HG02870 (cell line): ENCODE measurements at regions not wholly inside any gene's neighbourhood (a gene's known extent, or its start where the extent isn't known, plus 50 kb on each side); places are given as distances from the start of the nearest gene placed in this dataset.
"Not testable (repeated sequence)": the region's sequence is repeated elsewhere in the genome, so short reads cannot be mapped to it uniquely, and the experiment has no call there.

ENCODE experiments used
- ATAC-seq: cut with Tn5 transposase; IDR thresholded peaks from one replicate; pipeline ENCODE4 v1.9.1; 2021; ENCODE audit warnings: mild to moderate bottlenecking, moderate library complexity; ENCODE audit not compliant: unreplicated experiment

GRCh38 chr12:96085475-96085874, 50.1 kb upstream of the LTA4H start:
- ATAC-seq: no peak

- ATAC-seq: not testable (repeated sequence)
These were observed 50.8 kb upstream of the LTA4H start for GRCh38 chr12:96086190-96086589.

DNA sequence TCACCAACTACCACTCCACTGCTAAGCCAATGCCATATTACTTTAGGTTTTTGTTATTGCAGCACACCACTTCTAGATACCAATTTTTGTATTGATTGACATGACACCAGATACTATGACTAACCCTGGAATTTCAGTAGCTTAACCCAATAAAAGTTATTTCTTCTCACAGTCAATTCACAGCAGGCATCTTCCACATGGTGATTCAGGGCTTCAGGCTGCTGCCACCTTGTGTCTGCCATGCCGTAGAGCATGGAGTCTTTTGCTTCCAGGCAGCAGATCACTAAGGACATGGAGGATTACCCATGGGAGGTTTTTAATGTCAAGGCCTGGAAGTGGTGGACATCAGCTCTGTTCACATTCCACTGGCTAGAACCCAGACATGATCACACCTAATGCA, 56.4 kb upstream of the LTA4H start:
- ATAC-seq: no peak

GRCh38 chr12:96093543-96094196, 58.3 kb upstream of the LTA4H start:
- ATAC-seq: no peak

GRCh38 chr12:96094201-96094600, 58.8 kb upstream of the LTA4H start:
- no peak for ATAC-seq

DNA sequence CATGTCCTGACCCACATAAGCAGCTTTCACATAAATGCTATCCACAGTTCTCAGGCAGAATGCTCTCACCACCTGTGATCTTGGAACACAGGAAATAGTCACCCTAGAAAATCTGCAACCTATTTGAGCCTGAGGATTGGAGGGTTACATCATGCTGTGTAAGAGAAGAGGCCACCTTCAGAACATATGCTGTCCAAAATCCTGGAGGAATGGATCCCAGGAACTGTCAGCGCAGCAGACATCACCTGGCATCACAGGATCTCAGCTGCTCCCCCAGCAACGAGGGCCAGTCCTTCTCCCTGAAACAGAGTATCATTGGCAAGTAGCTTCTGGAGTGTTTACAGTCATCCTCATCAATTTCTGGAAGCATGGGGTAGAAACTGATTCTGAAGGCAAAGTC, 63.2 kb upstream of the LTA4H start:
- no peak for ATAC-seq

- no peak for ATAC-seq
These were observed 64.0 kb upstream of the LTA4H start for GRCh38 chr12:96099421-96099820.

DNA sequence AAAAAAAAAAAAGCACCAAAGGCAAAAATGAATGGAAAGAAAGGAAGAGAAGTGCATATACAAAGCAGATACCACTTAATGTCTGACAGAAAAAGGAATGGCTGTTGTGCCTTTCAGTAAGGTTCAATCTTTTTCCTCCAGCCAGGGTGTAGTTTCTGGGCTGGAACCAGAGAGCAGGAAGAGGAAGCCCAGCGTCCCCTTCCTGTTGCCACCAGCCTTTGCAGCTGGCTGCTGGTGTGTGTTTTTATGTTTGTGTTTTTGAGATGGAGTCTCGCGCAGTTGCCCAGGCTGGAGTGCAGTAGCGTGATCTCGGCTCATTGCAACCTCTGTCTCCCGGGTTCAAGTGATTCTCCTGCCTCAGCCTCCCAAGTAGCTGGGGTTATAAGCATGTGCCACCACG, 64.6 kb upstream of the LTA4H start:
- no peak for ATAC-seq

DNA sequence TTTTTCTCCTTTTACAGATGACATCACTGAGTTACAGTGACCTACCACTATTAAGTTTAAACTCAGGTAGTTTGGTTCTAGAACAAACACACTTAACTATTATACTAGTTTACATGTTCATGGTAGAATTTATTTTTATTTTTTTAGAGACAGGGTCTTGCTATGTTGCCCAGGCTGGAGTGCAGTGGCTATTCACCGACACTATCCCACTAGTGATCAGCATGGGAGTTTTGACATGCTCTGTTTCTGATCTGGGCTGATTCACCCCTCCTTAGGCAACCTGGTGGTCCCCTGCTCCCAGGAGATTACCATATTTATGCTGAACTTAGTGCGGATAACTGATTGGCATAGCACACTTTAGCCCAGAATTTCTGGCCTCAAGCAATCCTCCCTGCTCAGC, 66.4 kb upstream of the LTA4H start:
- ATAC-seq: no peak

- ATAC-seq: no peak
These were observed 67.8 kb upstream of the LTA4H start for GRCh38 chr12:96103067-96103644.

- no peak for ATAC-seq
These were observed 69.2 kb upstream of the LTA4H start for GRCh38 chr12:96104566-96104965.

GRCh38 chr12:96106137-96106536, 70.8 kb upstream of the LTA4H start:
- no peak for ATAC-seq

- ATAC-seq: no peak
These were observed 71.8 kb upstream of the LTA4H start for GRCh38 chr12:96107236-96107635.

DNA sequence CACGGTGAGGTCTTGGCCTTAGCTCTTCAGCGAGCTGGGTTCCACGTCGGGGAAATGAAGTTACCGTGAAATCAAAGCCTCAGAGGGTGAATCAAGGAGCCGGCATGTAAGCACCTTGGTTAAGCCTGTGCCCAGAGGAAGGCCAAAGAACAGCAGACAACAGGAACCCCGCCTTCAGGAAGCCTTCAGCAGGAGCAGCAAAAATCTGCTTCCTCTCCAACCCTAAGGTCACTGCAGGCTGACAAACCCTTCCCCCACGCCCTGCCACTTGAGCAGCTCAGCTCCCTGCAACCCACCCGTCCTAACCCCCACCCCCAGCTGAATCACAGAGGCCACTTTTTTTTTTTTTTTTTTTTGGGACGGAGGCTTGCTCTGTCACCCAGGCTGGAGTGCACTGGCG, 72.9 kb upstream of the LTA4H start:
- ATAC-seq: no peak

GRCh38 chr12:96108941-96109340, 73.6 kb upstream of the LTA4H start:
- not testable (repeated sequence) for ATAC-seq

DNA sequence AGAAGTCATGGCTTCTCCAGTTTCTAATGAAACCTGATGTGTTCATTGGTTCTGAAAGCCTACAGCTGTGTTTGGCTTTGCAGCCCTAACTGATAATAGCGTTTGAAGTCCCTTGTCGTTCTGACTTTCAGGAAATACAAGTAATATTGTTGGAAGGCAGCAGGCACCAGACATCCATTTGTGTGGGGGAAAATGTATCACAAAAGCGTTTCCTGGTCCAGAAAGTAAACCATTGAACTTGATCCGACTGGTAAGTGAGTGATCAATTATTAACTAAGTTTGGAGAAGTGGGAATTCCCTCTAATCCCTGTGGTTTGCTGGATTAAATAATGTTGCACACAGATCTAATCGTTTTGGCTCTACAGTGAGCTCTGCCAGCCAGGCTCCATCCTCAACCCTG, 77.3 kb upstream of the LTA4H start:
- ATAC-seq: no peak

DNA sequence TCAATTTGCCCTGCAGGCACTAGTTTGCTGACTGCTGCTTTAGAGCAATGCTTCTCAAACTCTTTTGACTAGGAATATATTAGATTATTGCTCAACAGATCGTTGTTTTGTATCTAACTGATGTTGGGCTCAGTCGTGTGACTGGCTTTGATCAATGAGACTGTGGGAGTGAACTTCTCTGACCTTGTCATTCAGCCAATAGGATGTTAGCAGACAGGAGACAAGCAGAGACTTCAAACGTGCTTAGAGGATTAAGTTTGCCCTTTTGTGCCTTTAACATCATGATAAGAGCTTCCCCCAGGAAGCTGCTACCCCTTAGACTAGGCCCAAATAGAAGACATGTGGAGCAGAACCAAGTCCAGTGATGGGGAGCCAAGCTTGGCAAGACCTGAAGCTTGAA, 76.7 kb upstream of the ELK3 start:
- no peak for ATAC-seq

DNA sequence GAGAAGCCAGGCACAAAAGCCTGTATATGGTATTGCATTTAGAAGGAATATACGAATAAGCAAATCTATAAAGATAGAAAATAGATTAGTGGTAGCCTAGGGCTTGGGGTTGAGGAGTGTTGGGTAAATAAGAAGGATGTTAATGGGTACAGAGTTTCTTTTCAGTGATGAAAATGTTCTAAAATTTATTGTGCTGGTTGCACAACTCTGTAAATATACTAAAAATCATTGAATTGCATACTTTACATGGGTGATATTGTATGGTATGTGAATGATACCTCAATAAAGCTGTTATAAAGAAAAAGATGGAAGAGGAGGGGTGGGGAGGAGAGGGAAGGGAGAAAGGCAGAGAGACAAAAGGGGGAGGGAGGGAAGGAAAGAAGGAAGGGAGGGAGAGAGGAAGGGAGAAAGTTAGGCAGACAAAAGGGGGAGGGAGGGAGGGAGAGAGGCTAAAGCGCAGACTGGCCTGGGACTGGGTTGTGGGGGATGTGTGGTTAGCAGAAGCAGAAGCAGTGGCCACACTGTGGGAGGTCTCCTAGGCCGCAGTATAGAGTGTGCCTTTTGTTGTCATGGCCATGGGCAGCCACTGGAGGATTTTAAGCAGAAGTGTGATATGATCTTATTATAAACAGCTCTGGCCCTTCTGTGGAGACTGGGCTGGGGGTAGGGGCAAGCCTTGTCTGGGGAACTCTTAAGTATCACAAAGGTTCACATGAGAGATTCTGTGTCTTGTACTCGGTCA, 73.6 kb upstream of the ELK3 start:
- ATAC-seq: peak; percentile 90

DNA sequence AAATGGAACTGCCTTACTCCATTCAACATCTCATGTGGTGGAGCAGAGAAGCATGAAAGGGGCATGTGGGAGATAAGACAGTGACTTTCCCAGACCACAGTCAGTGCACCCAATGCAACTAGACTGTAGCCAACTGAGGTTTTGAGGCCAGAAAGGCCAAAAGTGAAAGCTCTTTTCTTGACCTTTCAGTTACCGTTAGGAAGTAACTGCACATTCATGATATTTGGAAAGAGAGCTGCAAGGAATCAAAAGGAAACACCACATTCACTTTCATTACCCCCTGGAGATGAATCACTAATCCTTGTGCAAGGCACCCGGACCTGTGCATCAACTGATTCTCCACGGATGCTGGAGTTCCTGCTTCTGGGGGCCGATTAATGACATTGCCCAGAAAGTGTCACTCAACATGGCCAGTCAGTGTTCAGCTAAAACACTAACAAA, 72.9 kb upstream of the ELK3 start:
- ATAC-seq: peak; percentile 68

DNA sequence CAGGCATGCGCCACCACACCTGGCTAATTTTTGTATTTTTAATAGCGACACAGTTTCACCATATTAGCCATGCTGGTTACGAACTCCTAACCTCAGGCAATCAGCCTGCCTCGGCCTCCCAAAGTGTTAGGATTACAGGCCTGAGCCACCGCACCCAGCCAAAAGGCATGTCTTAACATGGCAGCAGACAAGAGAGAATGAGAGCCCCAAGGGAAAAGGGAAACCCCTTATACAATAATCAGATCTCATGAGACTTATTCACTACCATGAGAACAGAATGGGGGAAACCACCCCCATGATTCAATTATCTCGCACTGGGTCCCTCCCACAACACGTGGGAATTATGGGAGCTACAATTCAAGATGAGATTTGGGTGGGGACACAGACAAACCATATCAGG, 65.9 kb upstream of the ELK3 start:
- not testable (repeated sequence) for ATAC-seq

- ATAC-seq: no peak
These were observed 63.6 kb upstream of the ELK3 start for GRCh38 chr12:96130396-96131059.
